GM19035 (cell line): ENCODE measurements at regions not wholly inside any gene's neighbourhood (a gene's known extent, or its start where the extent isn't known, plus 50 kb on each side); places are given as distances from the start of the nearest gene placed in this dataset.
"Not testable (repeated sequence)": the region's sequence is repeated elsewhere in the genome, so short reads cannot be mapped to it uniquely, and the experiment has no call there.

ENCODE experiments used
- ATAC-seq: cut with Tn5 transposase; IDR thresholded peaks from one replicate; pipeline ENCODE4 v1.9.1; 2021; ENCODE audit not compliant: unreplicated experiment

DNA sequence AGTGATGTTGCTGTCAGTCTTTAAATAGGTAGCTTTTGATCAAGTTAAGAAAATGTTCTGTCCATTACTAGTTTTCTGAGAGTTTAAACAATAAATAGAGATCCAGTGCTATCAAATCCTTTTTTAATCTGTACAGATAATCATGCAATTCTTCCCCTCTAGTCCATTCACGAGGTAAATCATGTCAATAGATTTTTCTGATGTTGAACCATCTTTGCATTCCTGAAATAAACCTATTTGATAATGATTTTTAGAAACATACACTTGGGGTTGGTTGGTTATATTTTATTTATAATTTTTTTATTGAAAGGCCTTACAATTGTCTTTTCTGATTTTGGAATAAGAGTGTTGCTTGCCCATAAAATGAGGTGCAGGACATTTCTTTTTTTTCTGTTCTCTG lies 95.0 kb downstream of the FAM53A start:
- no peak for ATAC-seq

DNA sequence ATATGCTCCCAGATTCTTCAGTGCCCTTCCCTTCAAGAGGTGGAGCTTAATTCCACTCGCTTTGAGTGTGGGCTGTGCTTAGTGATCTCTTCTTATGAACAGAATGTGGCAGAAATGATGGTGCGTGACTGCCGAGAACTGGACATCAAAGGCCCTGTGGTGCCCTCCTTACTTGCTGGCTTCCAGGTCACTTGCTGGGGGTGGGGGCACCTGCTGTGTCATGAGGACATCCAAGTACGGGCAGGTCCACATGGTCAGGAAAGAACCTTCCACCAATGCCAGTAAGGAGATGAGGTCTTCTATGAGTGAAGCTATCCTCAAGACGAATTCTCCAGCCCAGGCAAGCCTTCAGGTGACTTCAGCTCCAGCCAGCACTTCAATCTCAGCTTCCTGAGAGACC lies 95.8 kb downstream of the FAM53A start:
- no peak for ATAC-seq

DNA sequence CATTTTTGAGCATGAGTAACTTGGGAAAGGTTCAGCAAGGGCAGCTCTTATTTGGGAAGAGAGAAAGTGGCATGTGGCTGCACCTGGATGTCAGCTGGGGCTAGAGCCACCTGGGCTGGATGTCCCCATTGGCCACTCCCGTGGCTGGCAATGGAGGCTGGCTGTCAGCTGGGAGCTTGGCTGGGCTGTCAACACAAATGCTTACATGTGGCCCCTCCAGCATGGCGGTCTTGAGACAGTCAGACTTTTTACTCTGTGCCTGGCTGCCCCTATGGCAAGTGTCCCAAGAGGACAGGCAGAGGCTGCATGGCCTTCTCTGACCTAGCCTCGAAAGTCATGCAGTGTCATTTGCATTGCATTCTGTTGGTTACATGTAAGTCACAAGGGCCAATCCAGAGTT lies 99.6 kb downstream of the FAM53A start:
- ATAC-seq: no peak

DNA sequence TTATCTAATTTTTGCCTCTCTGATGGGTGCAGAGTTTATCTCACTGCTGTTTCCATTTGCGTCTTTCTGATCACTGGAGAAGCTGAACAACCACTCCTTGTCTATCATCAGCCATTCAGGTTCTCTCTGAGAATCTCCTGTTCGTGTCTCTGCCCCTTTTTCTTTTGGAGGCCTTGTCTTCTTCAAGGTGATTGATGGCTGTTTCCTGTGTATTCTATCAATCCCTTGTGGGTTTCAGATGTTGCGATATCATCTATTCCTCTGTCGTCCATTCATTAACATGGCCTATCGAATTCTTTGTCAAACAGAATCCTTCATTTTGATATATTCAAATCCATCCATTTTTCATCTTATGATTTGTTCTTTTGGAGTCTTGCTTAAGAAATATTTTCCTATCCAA lies 100.3 kb downstream of the FAM53A start:
- ATAC-seq: no peak

DNA sequence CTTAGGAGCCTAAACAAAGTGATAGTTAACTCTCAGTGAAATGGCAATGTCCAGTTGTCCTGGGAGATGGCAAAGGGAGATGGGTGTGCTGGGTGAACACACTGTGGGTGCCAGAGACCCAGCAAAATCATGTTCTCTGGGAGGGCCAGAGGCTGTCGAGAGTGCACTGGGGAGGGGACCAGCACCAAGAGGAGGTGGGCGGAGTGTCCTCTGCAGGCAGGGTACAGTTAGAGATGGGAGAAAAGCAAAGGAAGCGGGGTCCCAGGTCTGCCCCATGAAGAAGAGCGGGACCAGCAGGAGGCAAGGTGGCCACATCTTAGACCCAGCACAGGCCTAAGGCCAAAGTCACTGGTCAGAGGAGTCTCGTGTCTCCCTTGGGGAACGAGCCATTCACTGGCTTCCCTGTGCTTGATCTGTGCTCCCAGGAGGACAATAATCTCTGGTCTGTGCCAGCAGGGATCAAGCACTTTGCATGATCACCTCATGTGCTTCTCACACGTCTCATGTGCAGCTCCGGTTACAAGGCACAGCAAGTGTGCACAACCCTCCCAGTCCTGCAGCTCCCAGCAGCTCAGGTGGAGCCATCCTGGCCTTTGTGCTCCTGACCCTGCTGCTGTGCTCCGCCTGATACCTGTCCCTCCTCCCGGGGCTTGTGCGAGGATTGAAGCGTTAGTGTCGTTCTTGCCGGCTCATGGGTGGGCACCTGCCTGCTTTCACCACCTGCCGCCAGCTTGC lies 100.9 kb downstream of the FAM53A start:
- ATAC-seq: no peak

DNA sequence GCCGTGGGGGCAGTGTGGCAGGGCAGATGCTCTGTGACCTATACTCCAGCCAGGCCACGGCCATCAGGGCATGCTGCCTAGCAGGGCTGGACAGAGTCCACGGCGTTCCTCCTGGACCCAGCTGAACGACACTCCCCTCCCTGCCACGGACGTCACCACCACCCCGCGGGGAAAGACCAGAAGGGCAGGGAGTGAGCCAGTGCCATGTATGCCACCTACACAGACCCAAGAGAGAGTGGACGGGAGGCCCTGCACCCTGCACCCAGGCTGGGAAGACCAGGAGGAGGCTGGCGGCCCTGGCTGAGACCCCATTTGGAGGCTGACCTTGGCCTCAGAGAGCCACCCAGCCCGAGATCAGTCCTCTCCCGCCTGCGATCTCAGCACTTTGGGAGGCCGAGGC lies 101.9 kb downstream of the FAM53A start:
- no peak for ATAC-seq

DNA sequence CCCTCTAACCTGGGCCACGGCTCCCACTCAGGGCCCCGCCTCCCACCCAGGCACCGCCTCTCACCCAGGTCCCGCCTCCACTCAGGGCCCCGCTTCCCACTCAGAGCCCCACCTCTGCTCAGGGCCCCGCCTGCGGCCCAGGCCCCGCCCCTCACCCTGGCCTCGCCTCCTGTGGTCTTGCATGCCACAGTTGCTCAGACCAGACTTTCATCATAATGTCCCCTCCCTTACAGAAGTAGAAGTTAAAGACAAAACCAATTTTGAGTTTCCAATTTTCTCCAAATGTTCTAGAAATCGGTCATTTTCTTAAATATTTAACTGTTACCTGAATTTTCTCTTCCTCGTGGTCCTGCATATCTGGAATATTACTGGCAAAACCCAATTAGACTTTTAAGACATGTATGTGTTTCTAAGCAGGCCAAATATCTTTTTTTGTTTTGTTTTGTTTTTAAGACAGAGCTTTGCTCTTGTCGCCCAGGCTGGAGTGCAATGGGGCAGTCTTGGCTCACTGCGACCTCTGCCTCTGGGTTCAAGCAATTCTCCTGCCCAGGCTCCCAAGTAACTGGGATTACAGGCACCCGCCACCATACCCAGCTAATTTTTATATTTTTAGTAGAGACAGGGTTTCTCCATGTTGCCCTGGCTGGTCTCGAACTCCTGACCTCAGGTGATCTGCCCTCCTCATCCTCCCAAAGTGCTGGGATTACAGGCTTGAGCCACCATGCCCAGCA lies 102.8 kb downstream of the FAM53A start:
- peak; percentile 67 for ATAC-seq

DNA sequence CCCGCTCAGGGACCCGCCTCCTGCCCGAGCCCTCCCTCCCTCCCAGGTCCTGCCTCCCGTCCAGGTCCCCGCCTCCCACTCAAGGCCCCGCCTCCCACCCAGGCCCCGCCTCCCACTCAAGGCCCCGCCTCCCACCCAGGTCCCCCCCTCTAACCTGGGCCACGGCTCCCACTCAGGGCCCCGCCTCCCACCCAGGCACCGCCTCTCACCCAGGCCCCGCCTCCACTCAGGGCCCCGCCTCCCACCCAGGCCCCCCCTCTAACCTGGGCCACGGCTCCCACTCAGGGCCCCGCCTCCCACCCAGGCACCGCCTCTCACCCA lies 103.5 kb downstream of the FAM53A start:
- ATAC-seq: not testable (repeated sequence)

DNA sequence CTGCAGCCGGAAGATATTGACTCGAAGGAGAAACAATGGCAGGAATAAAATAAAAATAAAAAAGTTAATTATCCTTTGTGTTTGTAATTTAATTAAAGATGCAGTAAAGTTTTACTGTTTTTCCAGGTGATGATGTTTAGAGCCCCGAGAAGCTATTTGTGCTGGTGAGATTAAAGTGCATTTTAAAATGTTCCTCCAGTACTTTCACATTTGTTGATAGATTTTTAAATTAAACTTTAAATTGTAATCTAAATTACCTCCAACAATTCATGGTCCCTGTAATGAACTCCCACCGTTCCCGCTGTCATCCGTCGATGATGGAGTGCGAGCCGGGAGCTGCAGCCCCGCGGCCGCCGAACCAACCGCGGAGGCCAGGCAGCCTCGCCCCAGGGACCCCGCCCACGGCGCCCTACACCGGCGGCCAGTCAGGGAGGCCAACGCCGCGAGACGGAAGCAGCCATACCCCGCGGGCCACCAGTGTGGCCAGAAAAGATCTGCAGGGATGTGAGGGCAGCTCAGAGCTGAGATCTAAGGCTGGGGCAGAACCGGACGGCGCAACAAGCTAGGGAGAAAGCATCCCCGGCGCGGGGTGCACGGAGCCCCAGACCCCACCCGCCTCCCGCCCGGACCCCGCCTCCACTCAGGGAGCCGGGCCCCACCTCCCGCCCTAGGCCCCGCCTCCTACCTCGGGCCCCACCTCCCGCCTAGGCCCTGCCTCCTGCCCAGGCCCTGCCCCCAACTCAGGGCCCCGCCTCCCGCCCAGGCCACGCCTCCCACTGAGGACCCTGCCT lies 104.0 kb downstream of the FAM53A start:
- ATAC-seq: peak; percentile 55

DNA sequence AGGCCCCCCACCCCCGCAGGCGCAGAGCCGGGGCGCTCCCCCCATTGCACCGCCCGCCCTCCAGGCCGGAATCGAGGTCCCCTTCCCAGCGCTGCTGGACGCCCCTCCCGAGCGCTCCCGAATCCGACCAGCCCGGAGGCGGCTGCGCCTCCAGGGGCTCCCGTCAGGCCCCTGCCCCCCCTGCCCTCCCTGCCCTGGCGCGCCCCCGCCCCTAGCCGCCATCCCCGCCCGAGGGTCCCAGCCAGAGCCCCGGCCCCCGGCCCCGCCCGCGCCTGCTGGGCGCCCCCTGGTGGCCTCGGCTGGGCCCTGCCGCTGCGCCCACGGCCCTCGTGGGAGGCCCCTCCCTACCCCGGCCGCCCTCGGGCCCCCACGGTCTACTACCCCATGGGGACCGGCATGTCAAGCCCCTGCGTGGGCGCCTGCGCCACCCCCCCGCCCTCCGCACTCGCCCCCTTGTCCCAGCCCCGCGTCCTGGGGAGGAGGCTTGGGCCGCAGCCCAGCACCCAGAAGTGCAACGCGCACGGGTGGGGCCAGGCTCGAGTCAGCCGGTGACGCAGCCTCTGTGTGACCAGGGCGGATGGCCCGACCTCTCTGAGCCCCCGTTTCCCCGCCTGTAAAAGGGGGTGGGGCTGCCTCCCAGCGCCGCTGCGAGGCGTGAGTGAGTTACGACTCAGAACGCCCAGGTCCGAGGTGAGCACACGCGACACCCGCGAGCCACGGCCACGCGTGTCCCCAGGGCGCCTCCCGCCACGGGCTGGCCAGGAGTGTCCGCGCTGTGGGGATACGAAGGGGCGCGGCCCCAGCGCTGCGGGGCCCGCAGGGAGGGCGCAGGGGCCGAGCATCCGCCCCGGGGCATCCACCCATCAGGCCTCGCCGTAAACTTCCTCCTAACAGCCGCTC lies 104.9 kb downstream of the FAM53A start:
- no peak for ATAC-seq

DNA sequence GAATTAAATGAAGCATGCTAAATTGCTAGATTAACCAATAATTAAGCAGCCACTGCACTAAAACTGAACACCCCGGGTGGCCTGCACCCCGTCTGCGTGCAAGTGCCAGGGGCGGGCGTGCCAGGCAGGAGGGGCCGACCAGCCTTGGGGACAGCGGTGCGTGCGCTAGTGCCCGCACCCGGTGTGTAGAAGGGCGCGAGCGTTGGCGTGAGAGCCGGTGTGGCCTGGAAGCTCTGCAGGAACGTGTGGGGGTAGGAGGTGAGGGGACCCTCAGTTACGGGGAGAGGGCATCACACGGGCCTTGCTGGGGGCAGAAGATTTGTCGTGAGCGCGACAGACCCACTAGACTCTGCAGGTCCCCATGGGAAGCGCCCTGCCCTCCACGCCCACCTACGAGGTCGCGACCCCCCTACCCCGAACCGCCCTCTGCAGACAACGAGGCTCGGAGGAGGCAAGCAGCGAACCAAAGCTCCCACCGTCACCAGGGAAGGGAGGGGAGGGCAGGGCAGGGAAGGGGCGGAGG lies 105.8 kb downstream of the FAM53A start:
- ATAC-seq: no peak

DNA sequence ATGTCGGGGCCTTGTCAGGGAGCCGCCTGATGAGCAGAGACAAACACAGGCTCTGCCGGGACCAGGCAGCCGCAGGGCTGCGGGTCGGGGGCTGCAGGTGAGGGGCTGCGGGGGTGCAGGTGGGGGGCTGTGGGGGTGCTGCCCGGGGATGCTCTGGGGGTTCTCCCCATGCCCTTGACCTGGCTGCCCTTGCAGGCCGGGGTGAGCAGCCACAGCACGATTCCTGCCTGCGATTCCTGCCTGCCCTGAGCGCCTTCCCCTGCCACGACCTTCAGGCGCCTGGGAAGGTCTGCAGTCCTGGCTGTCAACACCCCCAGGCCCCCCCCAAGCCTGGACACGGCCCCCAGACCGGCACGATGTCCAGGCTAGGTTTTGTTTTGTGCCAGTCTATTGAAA lies 106.3 kb downstream of the FAM53A start:
- no peak for ATAC-seq

DNA sequence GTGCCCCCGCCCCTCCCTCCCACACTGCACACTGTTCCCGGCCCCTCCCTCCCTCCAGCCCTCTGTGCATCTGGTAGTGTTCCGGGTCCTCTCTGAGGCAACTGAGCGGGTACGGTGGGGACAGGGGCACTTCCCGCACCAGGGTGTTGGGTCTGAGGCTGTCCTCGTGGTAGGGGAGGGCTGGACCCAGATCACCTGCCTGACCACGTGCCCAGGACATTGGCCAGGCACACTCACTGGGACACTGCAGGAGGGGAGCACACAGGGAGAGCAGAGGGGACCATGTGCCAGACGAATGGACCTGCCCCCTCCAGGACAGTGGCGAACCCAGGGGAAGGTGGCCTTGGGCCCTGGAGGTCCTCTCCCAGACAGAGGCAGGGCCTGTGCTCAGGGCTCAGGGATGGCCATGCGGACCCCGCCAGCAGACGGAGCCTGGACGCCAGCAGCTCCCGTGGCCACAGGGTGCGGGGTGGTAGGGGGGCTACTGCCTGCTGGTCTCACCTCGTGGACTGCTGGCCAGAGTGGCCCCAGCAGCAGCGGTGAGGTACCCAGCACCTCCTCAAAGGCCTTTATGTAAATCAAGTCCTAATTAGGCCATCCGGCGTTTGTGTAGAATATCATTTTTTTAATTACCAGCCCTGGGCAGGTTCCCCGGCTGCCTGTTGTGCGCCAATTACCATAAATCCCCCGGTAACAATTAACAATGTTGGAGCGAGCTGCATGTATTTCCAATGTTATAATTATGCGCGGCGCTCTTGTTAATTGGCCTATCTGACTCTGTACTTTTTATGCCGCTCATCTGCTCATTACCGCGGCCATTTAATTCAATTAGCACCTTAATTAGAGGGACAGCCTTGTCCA lies 106.9 kb downstream of the FAM53A start:
- ATAC-seq: no peak

DNA sequence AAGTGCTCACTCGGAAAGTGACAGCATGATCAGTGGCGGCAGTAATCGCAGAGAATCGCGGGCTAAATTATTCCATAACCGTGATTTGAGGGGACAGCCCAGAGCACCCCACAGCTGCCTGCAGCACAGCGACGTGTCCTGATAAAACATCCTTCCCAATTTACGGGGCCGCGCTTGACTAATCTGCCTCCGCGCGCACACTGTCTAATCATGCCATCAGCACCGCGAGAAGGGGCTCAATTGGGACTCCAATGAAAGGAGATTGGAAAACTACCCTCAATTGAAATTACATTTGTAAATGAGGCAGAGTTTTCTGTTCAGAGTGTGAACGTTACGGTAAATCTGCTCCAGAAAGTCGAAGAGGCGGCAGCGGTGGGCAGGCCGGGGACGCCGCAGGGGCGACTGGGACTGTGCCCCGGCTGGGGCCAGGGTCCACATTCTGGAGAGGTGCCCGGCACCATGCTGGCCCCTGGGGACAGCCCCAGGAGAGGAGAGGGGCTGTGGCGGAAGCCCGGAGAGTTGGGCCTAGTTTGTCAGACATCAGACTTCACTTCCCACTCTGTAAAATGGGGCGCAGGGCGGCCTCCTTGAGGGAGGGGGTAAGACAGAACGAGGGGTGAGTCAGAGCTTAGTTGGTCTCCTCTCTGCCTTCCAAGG lies 107.7 kb downstream of the FAM53A start:
- no peak for ATAC-seq

DNA sequence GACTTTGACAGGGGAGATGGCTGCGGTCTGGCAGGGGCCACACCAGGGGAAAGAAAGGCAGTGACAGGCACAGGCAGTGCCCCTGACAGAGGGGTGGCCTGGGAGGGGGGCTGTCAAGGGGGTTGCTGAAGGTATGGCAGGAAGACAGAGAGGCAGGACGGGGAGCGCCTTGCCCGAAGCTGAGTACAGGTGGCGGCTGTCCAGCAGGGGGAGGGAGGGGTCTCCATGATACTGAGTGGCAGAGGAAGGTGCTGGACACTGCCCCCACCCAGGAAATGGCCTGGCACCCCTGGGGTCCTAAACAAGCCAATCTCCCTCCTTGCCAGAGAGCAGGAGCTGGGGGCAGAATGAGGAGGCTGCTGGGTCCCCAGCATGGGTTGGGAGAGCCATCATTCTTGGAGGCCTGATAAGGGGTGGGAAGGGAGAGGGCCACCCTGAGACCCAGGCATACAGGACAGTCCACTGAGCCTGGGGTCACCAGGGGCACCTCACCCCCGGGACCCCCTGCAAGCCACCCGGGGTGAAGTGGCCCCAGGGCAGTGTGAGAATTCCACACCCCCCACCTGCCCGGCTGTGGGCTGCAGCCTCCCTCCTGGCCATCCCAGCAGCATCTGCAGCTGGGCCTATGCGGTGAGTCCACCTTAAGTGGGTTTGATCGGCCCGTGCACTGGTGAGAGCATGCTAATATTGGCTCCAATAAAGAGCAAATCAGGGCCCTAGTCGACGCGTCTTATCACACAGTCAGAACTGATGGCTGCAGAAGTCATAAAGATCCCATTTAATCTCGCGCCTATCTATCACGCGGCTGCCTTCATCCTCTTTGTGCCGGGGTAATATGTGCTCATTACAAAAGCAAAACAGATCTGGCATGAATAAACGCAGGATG lies 108.5 kb downstream of the FAM53A start:
- ATAC-seq: no peak

DNA sequence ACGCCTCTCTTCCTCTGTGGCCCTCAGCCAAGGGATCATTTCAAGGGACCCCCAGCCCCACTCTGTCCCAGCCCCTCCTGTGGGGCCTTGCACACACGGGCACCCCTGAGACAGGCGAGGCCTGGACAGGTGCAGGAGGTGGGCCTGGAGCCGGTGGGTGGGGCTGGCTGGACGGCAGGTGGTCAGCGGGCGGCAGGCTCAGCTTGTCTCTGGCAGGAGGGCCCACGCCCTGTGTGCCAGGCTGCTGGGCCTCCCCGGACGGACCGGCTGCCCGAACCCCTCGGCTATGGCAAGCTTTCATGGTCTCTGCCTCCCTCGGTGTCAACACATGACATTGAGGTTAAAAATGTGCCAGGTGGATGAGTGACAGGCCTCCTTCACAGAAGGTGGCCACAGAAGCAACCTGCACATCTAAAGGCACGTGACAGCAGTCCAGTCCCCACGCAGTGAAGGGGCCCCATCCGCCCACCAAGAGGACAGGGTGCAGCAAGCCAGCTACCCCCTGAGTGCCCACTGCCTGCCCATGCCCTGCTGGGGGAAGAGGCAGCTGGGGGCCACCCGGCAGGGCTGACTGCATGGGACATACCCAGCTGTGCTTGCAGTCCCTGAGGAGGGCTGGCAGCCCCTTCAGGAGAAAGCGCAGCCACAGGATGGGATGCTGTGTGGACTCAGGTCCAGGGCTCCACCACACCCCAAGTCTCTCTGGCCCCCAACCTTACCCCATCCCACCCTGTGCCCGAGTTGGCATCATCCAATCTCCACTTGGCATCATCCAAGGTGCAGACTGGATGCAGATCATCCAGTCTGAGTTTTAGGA lies 109.3 kb downstream of the FAM53A start:
- ATAC-seq: no peak

DNA sequence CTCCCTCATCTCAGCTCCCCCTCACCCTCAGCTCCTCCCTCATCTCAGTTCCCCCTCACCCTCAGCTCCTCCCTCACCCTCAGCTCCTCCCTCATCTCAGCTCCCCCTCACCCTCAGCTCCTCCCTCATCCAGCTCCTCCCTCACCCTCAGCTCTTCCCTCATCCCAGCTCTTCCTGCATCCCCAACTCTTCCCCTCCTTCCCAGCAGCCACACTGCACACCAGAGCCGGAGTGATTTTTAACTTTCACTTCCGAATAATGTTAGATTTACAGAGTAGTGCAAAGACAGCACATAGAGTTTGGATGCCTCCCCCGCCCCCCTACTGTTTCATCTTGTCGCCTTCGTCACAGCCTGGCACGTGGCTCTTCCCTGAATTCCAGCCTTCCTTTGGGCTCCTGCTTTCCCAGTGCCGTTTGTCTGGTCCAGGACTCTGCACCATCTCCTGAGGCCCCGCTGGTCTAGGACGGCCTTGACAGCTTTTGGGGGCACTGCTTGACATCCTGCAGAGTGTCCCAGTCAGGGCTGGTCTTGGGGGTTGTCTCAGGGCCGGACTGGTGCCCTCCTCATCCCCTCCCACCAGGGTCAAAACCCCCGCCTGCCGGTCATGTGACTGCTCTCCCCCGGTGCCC lies 110.2 kb downstream of the FAM53A start:
- no peak for ATAC-seq
